RWPE1 (cell line): ENCODE measurements at regions not wholly inside any gene's neighbourhood (a gene's known extent, or its start where the extent isn't known, plus 50 kb on each side); places are given as distances from the start of the nearest gene placed in this dataset.

ENCODE experiments used
- CTCF ChIA-PET: fragments of 350-600 bp; sonication (Branson Sonifier 250); formaldehyde crosslinking; extraction: SDS; loops from one replicate; lab custom pipeline; 2021; lab: Yijun Ruan, JAX
- POLR2A ChIA-PET: fragments of 400-600 bp; formaldehyde crosslinking; extraction: SDS; loops from one replicate; lab custom pipeline; 2020; ENCODE audit warnings: antibody characterized with exemption; ENCODE audit not compliant: low non-redundant PET; lab: Yijun Ruan, JAX
- DNase-seq: peaks from one replicate; pipeline ENCODE4 v3.0.0; 2012; ENCODE audit warnings: low spot score
- H3K27ac ChIP-seq: fragments of 450-650 bp; 2 replicates; pipeline ENCODE4 v1.5.1; 2017
- TF ChIP-seq, protein P1 (sequence below): fragments of 450-650 bp; conservative IDR thresholded peaks from 2 replicates; pipeline ENCODE4 v1.5.1; 2017; ENCODE audit warnings: low read depth, mild to moderate bottlenecking

DNA sequence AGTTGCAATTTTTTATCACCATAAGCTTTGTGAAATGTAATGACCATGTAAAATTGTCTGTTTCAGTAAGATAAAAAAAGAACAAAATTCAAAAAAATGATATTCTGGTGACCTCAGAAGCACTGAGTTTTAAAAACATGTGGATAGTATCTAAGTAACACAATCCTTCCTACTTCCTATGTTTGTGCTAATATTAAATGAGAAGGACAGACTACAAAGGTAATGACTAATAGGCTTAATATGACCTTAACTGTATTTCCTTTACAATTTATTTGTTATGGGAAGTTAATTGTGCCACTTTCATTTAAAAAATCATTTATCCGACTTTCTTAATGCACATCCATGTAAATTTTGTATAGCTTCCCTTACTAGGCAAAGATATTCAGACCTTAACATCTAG, 1030.4 kb upstream of the ATXN8OS start:
- POLR2A ChIA-PET, result no interaction called here
- no peak for DNase-seq
- CTCF ChIA-PET, result no interaction called here
- no peak overlapping the region for H3K27ac ChIP-seq
- TF ChIP-seq, protein P1, sequence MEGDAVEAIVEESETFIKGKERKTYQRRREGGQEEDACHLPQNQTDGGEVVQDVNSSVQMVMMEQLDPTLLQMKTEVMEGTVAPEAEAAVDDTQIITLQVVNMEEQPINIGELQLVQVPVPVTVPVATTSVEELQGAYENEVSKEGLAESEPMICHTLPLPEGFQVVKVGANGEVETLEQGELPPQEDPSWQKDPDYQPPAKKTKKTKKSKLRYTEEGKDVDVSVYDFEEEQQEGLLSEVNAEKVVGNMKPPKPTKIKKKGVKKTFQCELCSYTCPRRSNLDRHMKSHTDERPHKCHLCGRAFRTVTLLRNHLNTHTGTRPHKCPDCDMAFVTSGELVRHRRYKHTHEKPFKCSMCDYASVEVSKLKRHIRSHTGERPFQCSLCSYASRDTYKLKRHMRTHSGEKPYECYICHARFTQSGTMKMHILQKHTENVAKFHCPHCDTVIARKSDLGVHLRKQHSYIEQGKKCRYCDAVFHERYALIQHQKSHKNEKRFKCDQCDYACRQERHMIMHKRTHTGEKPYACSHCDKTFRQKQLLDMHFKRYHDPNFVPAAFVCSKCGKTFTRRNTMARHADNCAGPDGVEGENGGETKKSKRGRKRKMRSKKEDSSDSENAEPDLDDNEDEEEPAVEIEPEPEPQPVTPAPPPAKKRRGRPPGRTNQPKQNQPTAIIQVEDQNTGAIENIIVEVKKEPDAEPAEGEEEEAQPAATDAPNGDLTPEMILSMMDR, result no peak

DNA sequence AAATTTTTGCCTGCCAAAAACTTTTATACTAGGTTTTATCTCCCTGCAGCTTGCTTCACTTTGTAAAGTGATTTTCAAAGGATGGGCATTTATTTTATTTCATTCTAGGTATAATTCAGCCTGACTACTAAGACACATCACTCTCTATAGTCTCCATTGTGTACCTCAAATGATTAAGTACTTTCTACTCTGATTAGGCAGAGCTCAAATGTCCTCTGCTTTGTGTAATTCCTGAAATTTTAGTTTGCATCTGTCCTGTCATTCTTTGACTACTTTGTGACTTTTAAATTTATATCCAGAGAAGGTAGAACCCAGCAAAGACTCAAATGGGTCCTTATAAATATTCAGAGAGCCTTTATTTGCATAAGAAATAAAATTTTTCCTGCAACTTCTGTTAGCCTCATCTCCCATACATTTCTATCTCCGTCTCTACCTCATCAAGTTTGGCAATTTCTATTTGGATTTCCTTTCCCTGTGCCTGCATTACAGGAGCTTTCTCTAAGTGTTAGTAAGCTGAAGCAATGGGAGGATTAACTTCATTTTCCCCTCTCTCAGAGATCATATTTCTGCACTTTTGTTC, 1038.0 kb upstream of the ATXN8OS start:
- ChIA-PET CTCF (no interaction called here), POLR2A (no interaction called here)
- no peak for DNase-seq
- H3K27ac ChIP-seq, result no peak overlapping the region
- TF ChIP-seq, protein P1, result no peak

DNA sequence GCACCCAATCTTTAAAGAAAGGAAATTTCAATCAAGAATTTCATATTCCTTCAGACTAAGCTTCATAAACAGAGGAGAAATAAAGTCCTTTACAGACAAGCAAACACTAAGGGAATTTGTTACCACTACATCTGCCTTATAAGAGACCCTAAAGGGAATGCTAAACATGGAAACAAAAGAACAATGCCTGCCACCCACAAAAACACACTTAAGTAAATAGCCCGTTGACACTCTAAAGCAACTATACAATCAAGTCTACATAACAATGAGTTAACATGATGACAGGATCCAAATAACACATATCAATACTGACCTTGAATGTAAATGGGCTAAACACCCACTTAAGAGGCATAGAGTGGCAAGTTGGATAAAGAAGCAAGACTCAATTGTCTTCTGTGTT, 1056.9 kb upstream of the ATXN8OS start:
- ChIA-PET POLR2A (no interaction called here), CTCF (no interaction called here)
- no peak for DNase-seq
- TF ChIP-seq, protein P1, result no peak
- no peak overlapping the region for H3K27ac ChIP-seq

DNA sequence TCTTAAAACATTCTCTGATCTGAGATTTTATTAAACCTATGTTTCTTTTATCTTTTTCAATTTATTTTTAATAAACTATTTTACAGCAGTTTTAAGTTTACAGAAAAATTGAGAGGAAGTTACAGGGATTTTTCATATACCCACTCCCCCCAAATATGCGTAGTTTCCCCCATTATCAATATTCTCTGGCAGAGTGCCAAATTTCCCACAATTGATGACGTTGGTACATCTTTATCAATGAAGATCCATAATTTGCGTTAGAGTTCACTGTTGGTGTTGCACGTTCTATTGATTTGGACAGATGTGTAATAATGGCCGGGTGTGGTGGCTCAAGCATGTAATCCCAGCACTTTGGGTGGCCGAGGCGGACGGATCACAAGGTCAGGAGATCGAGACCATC, 1063.0 kb upstream of the ATXN8OS start:
- POLR2A ChIA-PET, result no interaction called here
- DNase-seq, result no peak
- CTCF ChIA-PET, result no interaction called here

DNA sequence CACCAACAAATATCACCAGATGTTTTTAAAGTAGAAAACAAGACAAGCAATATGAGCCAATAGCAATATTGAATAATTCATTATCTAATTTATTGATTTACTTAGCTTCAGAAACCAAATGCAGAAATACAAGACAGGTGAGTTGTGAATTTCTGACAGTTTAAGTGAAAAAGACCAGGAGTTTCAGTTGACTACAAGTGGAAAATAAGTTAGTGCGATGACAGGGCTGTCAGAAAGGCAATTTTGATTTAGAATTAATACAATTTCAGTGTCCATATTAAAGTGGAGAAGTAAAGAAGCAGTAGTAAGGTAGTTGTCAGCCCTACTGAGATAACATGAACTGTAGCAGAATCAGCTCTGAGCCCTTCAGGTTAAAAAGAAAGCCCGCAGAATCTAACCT, 1066.7 kb upstream of the ATXN8OS start:
- H3K27ac ChIP-seq, result no peak overlapping the region
- TF ChIP-seq, protein P1, result no peak
- no peak for DNase-seq
- ChIA-PET CTCF (no interaction called here), POLR2A (no interaction called here)

More for the DNA sequence above, 1063.0 kb upstream of the ATXN8OS start:
- H3K27ac ChIP-seq, result no peak overlapping the region
- TF ChIP-seq, protein P1, result no peak

DNA sequence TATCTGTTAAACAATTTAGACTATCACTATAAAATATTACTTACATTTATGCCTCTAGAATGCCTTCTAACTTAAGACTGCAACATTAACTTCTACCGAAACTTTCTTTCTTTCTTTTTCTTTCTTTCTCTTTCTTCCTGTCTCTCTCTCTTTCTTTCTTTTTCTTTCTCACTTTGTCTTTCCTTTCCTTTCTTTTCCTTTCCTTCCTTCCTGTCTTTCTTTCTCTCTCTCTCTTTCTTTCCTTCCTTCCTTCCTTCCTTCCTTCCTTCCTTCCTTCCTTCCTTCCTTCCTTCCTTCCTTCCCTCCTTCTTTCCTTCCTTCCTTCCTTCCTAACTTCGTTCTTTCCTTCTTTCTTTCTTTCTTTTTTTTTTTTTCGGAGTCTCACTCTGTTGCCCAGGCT, 1071.9 kb upstream of the ATXN8OS start:
- no peak for DNase-seq
- POLR2A ChIA-PET, result no interaction called here
- TF ChIP-seq, protein P1, result no peak
- CTCF ChIA-PET, result no interaction called here
- H3K27ac ChIP-seq, result no peak overlapping the region
